Thyroid gland (tissue), 4 donors: ENCODE measurements at regions not wholly inside any gene's neighbourhood (a gene's known extent, or its start where the extent isn't known, plus 50 kb on each side); places are given as distances from the start of the nearest gene placed in this dataset.

Experiments
- DNase-seq, 2 donors: peaks; one replicate each; pipeline ENCODE4 v3.0.0-alpha.2; 2019
- H3K27ac ChIP-seq, 3 donors: fragments of 200-600 bp; sonication (generic); 1 replicate in 2 of 3; 2 replicates in 1 of 3; pipeline ENCODE4 v1.5.1; 2016 to 2019; ENCODE audit warnings: mild to moderate bottlenecking in 1 of 3, moderate library complexity in 1 of 3
- H3K27me3 ChIP-seq: fragments of 200-600 bp; sonication (generic); one replicate; pipeline ENCODE4 v1.5.1; 2019
- H3K36me3 ChIP-seq, 2 donors: fragments of 200-600 bp; sonication (generic); one replicate each; pipeline ENCODE4 v1.5.1; 2016 to 2019
- H3K4me1 ChIP-seq, 2 donors: fragments of 200-600 bp; sonication (generic); one replicate each; pipeline ENCODE4 v1.5.1; 2017 to 2019
- H3K4me3 ChIP-seq, 3 donors: fragments of 200-600 bp; sonication (generic); replicated peaks in 1 of 3; 1 replicate in 2 of 3; 2 replicates in 1 of 3; pipeline ENCODE4 v1.5.1; 2016; ENCODE audit warnings: mild to moderate bottlenecking in 1 of 3
- H3K9me3 ChIP-seq: fragments of 200-600 bp; sonication (generic); one replicate; pipeline ENCODE4 v1.5.1; 2017
- CTCF ChIP-seq, 6 experiments: fragments of 200-600 bp in 3 of 6; fragments of 450-650 bp in 3 of 6; sonication (generic) in 3 of 6; IDR thresholded peaks; one replicate each; pipeline ENCODE4 v1.5.1; 2016 to 2019; ENCODE audit warnings: antibody characterized with exemption in 6 of 6, mild to moderate bottlenecking in 2 of 6, inconsistent platforms in 1 of 6, moderate library complexity in 1 of 6
- POLR2A ChIP-seq, 2 donors: fragments of 450-650 bp; IDR thresholded peaks; one replicate each; pipeline ENCODE4 v1.6.1; 2017; ENCODE audit warnings: antibody characterized with exemption in 2 of 2, mild to moderate bottlenecking in 2 of 2, moderate library complexity in 1 of 2
- WGBS, 2 donors: methylation state at CpG; one replicate each; pipeline ENCODE4 v1.1.5; 2017; 5-methylcytosine and 5-hydroxymethylcytosine counted together
- intact Hi-C: fragments of 100-400 bp; cut with DNase I; formaldehyde crosslinking; loops from one replicate; pipeline ENCODE4 v1.15.1; 2023

- Histone ChIP-seq H3K4me1 (peaks cover 0 to 3% of the 10 kb centered on the region in 2 donors), H3K9me3 (no peaks in the 10 kb centered on the region), H3K4me3 (no peak overlapping the region), H3K27ac (no peak overlapping the region), H3K27me3 (no peaks in the 10 kb centered on the region), H3K36me3 (no peaks in the 10 kb centered on the region)
- TF ChIP-seq CTCF (IDR thresholded peaks at IDR 0.05) (no peak), POLR2A (IDR thresholded peaks at IDR 0.05) (no peak)
- 97 to 99% methylated on average over 3 of the region's 3 CpGs for WGBS, 2 donors
- DNase-seq = no peak
- intact Hi-C loops = no loop called here
Measured at GRCh38 chr2:150019063-150019462, 431.5 kb upstream of the MMADHC start.

GRCh38 chr2:150012986-150013385, 425.4 kb upstream of the MMADHC start:
- Histone ChIP-seq H3K4me1 (peaks cover 2 to 3% of the 10 kb centered on the region in 2 donors), H3K36me3 (no peaks in the 10 kb centered on the region), H3K4me3 (no peak overlapping the region), H3K27ac (no peak overlapping the region), H3K9me3 (no peaks in the 10 kb centered on the region), H3K27me3 (no peaks in the 10 kb centered on the region)
- TF ChIP-seq POLR2A (IDR thresholded peaks at IDR 0.05) (no peak), CTCF (IDR thresholded peaks at IDR 0.05) (no peak)
- no peak for DNase-seq
- 61 to 62% methylated on average over 1 of the region's 1 CpG for WGBS, 2 donors
- intact Hi-C loops = no loop called here

GRCh38 chr2:150011161-150011730, 423.7 kb upstream of the MMADHC start:
- no peaks in the 10 kb centered on the region for H3K36me3 ChIP-seq
- H3K27me3 ChIP-seq = no peaks in the 10 kb centered on the region
- H3K9me3 ChIP-seq = no peaks in the 10 kb centered on the region
- WGBS, 2 donors = 51 to 57% methylated on average over 3 of the region's 3 CpGs
- H3K4me3 ChIP-seq = no peak overlapping the region
- H3K27ac ChIP-seq = no peak overlapping the region
- DNase-seq = no peak
- TF ChIP-seq POLR2A (IDR thresholded peaks at IDR 0.05) = no peak
- H3K4me1 ChIP-seq = peaks cover 0 to 4% of the 10 kb centered on the region in 2 donors
- intact Hi-C loops = no loop called here

- no peak for TF ChIP-seq CTCF (IDR thresholded peaks at IDR 0.05)
- TF ChIP-seq POLR2A (IDR thresholded peaks at IDR 0.05) = no peak
- Histone ChIP-seq H3K4me3 (no peak overlapping the region), H3K27me3 (no peaks in the 10 kb centered on the region), H3K36me3 (no peaks in the 10 kb centered on the region), H3K27ac (no peak overlapping the region), H3K4me1 (peaks cover 0 to 4% of the 10 kb centered on the region in 2 donors), H3K9me3 (no peaks in the 10 kb centered on the region)
- DNase-seq = no peak
- intact Hi-C loops = no loop called here
- 94 to 100% methylated on average over 1 of the region's 1 CpG for WGBS, 2 donors
Measured at GRCh38 chr2:150008901-150009300, 421.3 kb upstream of the MMADHC start.

- no peak overlapping the region for H3K27ac ChIP-seq
- no peaks in the 10 kb centered on the region for H3K36me3 ChIP-seq
- peaks cover 0 to 4% of the 10 kb centered on the region in 2 donors for H3K4me1 ChIP-seq
- H3K9me3 ChIP-seq = no peaks in the 10 kb centered on the region
- H3K4me3 ChIP-seq = no peak overlapping the region
- no peaks in the 10 kb centered on the region for H3K27me3 ChIP-seq
- 57 to 79% methylated on average over 1 of the region's 1 CpG for WGBS, 2 donors
- TF ChIP-seq CTCF (IDR thresholded peaks at IDR 0.05) (no peak), POLR2A (IDR thresholded peaks at IDR 0.05) (no peak)
- no peak for DNase-seq
- intact Hi-C loops = no loop called here
Measured at GRCh38 chr2:150007815-150008430, 420.3 kb upstream of the MMADHC start.
